Neuronal stem cell (in vitro differentiated cells): ENCODE measurements at regions not wholly inside any gene's neighbourhood (a gene's known extent, or its start where the extent isn't known, plus 50 kb on each side); places are given as distances from the start of the nearest gene placed in this dataset.

Experiments used
- DNase-seq: peaks from one replicate; pipeline ENCODE4 v3.0.0-alpha.2; 2013; ENCODE audit warnings: low spot score
- H2AFZ ChIP-seq: one replicate; pipeline ENCODE4 v1.6.1; 2013; ENCODE audit warnings: mild to moderate bottlenecking, low read length, inconsistent platforms
- H2AK5ac ChIP-seq: 2 replicates; pipeline ENCODE4 v1.6.1; 2013; ENCODE audit warnings: low read depth, mild to moderate bottlenecking, inconsistent platforms, low read length, moderate library complexity, mixed read lengths
- H2BK120ac ChIP-seq: 2 replicates; pipeline ENCODE4 v1.6.1; 2013; ENCODE audit warnings: low read depth, mild to moderate bottlenecking, inconsistent platforms, low read length, moderate library complexity, mixed read lengths
- H2BK12ac ChIP-seq: one replicate; pipeline ENCODE4 v1.6.1; 2013; ENCODE audit warnings: low read length, inconsistent platforms
- H2BK15ac ChIP-seq: 2 replicates; pipeline ENCODE4 v1.6.1; 2013; ENCODE audit warnings: mild to moderate bottlenecking, low read length, inconsistent platforms, mixed read lengths
- H2BK5ac ChIP-seq: one replicate; pipeline ENCODE4 v1.6.1; 2013; ENCODE audit warnings: inconsistent platforms, mild to moderate bottlenecking, low read length, moderate library complexity
- H3K14ac ChIP-seq: one replicate; pipeline ENCODE4 v1.6.1; 2013; ENCODE audit warnings: low read length, inconsistent platforms
- H3K18ac ChIP-seq: 2 replicates; pipeline ENCODE4 v1.6.1; 2013; ENCODE audit warnings: low read length, inconsistent platforms
- H3K23ac ChIP-seq: 2 replicates; pipeline ENCODE4 v1.6.1; 2013; ENCODE audit warnings: low read depth, mild to moderate bottlenecking, mixed read lengths, low read length, inconsistent platforms; ENCODE audit not compliant: poor library complexity
- H3K27ac ChIP-seq: replicated peaks from 3 replicates; pipeline ENCODE4 v1.5.1; 2013; ENCODE audit warnings: low read length, inconsistent platforms
- H3K27me3 ChIP-seq, 3 experiments: 2 replicates each; pipeline ENCODE4 v1.6.1; 2013; ENCODE audit warnings: low read length in 3 of 3, mild to moderate bottlenecking in 2 of 3, inconsistent platforms in 1 of 3, low read depth in 1 of 3, mixed read lengths in 1 of 3, moderate library complexity in 1 of 3; ENCODE audit not compliant: control insufficient read depth in 3 of 3, insufficient read depth in 3 of 3
- H3K36me3 ChIP-seq, 2 donors: replicated peaks in 1 of 2; 2 replicates each; pipeline ENCODE4 v1.6.1; 2013; ENCODE audit warnings: low read length in 2 of 2; ENCODE audit not compliant: control insufficient read depth in 2 of 2, insufficient read depth in 2 of 2
- H3K4ac ChIP-seq: 2 replicates; pipeline ENCODE4 v1.6.1; 2013; ENCODE audit warnings: inconsistent platforms, mild to moderate bottlenecking, low read length, moderate library complexity
- H3K4me1 ChIP-seq, 2 donors: 1 replicate in 1 of 2; 2 replicates in 1 of 2; pipeline ENCODE4 v1.6.1; 2013; ENCODE audit warnings: low read length in 2 of 2, low read depth in 1 of 2; ENCODE audit not compliant: control insufficient read depth in 2 of 2, insufficient read depth in 1 of 2
- H3K4me2 ChIP-seq: one replicate; pipeline ENCODE4 v1.6.1; 2013; ENCODE audit warnings: mild to moderate bottlenecking, low read length, inconsistent platforms; ENCODE audit not compliant: insufficient read depth, poor library complexity, severe bottlenecking
- H3K4me3 ChIP-seq, 2 donors: 2 replicates each; pipeline ENCODE4 v1.5.1; 2013; ENCODE audit warnings: low read length in 2 of 2, mild to moderate bottlenecking in 2 of 2, inconsistent platforms in 1 of 2, moderate library complexity in 1 of 2
- H3K79me1 ChIP-seq: one replicate; pipeline ENCODE4 v1.6.1; 2013; ENCODE audit warnings: low read depth, mild to moderate bottlenecking, inconsistent platforms, low read length, moderate library complexity
- H3K9ac ChIP-seq: one replicate; pipeline ENCODE4 v1.6.1; 2013; ENCODE audit warnings: mild to moderate bottlenecking, low read depth, low read length, inconsistent platforms; ENCODE audit not compliant: poor library complexity
- H3K9me3 ChIP-seq, 2 donors: replicated peaks in 1 of 2; 2 replicates each; pipeline versions ENCODE3 to v1.6.1; 2013; ENCODE audit warnings: low read length in 2 of 2, mild to moderate bottlenecking in 2 of 2, inconsistent platforms in 1 of 2, low read depth in 1 of 2, mixed read lengths in 1 of 2, moderate library complexity in 1 of 2; ENCODE audit not compliant: control insufficient read depth in 2 of 2, insufficient read depth in 1 of 2
- H4K8ac ChIP-seq: one replicate; pipeline ENCODE4 v1.6.1; 2013; ENCODE audit warnings: low read depth, mild to moderate bottlenecking, inconsistent platforms, low read length, moderate library complexity
- H4K91ac ChIP-seq: one replicate; pipeline ENCODE4 v1.6.1; 2013; ENCODE audit warnings: low read length, low read depth, mild to moderate bottlenecking, inconsistent platforms; ENCODE audit not compliant: poor library complexity
- WGBS, 2 donors: extraction: QIAGEN DNeasy Blood & Tissue Kit; methylation state at CpG; one replicate each; pipeline ENCODE4 v1.1.7; 2013; ENCODE audit warnings: missing lambda C conversion rate in 2 of 2, mixed read lengths in 1 of 2; ENCODE audit not compliant: insufficient read length in 2 of 2, insufficient replicate concordance in 1 of 2; ENCODE audit errors: extremely low coverage in 2 of 2; 5-methylcytosine and 5-hydroxymethylcytosine counted together

DNA sequence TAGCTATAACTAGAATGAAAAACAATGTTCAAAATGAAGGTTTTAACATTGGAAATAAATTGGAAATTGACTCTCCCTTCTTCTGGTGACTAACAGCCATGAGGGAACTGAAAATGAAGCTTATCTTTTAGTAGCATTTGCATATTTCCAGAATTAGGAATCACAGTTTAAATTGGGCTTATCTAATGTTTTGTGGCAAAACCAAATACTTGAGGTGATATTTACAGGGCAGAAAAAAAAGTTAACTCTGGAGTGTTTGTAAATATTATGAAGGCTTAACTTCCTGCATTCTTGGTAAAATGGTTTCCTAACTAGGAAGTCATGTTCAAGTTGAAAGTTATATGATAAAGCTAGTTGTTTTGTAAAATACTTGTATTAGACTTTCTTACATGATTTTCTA, 96.4 kb upstream of the SOX9 start:
- Histone ChIP-seq H2AFZ (no peak overlapping the region), H3K27ac (no peak overlapping the region), H3K4me3 (no peak overlapping the region), H4K91ac (no peak overlapping the region), H3K14ac (no peak overlapping the region), H2BK12ac (no peak overlapping the region), H2BK5ac (no peak overlapping the region), H3K9me3 (no peaks in the 10 kb centered on the region), H3K18ac (no peak overlapping the region), H3K23ac (no peak overlapping the region), H3K4ac (no peak overlapping the region), H3K4me1 (peaks cover 0 to 3% of the 10 kb centered on the region in 2 donors), H3K9ac (no peak overlapping the region), H2BK120ac (no peak overlapping the region), H3K27me3 (no peaks in the 10 kb centered on the region), H2BK15ac (no peak overlapping the region), H3K4me2 (no peak overlapping the region), H3K79me1 (no peaks in the 10 kb centered on the region), H2AK5ac (no peak overlapping the region), H3K36me3 (no peaks in the 10 kb centered on the region), H4K8ac (no peak overlapping the region)
- no peak for DNase-seq

DNA sequence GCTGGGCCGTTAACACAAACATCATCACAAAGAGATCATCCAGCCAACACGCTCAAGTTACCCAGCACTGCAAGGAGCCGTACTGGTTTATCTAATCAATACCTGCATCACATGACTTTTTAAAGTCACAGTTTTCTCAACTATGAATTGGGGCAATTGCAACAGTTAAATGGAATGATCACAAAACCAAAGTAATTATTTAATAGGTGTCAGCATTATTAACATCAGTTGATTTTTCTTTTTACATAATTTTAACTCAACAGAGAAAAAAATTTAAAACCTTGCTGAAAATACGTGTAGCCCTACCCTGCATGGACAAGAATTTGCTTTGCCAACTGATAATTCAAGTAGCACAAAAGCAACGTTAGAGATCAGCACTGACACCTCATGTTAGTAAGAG, 95.7 kb upstream of the SOX9 start:
- no peak overlapping the region for H3K27ac ChIP-seq
- no peak overlapping the region for H2BK120ac ChIP-seq
- no peak for DNase-seq
- no peak overlapping the region for H3K9ac ChIP-seq
- no peak overlapping the region for H4K8ac ChIP-seq
- no peak overlapping the region for H2BK15ac ChIP-seq
- H2BK5ac ChIP-seq = no peak overlapping the region
- H3K4me2 ChIP-seq = no peak overlapping the region
- H3K18ac ChIP-seq = no peak overlapping the region
- H3K4me3 ChIP-seq = no peak overlapping the region
- H2BK12ac ChIP-seq = no peak overlapping the region
- no peak overlapping the region for H2AK5ac ChIP-seq
- no peaks in the 10 kb centered on the region for H3K79me1 ChIP-seq
- peaks cover 0 to 5% of the 10 kb centered on the region in 2 donors for H3K4me1 ChIP-seq
- no peaks in the 10 kb centered on the region for H3K36me3 ChIP-seq
- no peak overlapping the region for H3K23ac ChIP-seq
- H3K9me3 ChIP-seq = no peaks in the 10 kb centered on the region
- H4K91ac ChIP-seq = no peak overlapping the region
- H3K14ac ChIP-seq = no peak overlapping the region
- no peaks in the 10 kb centered on the region for H3K27me3 ChIP-seq
- no peak overlapping the region for H2AFZ ChIP-seq
- H3K4ac ChIP-seq = no peak overlapping the region
- no CpG with 5 or more reads among the region's 5 CpGs for WGBS, 2 donors

DNA sequence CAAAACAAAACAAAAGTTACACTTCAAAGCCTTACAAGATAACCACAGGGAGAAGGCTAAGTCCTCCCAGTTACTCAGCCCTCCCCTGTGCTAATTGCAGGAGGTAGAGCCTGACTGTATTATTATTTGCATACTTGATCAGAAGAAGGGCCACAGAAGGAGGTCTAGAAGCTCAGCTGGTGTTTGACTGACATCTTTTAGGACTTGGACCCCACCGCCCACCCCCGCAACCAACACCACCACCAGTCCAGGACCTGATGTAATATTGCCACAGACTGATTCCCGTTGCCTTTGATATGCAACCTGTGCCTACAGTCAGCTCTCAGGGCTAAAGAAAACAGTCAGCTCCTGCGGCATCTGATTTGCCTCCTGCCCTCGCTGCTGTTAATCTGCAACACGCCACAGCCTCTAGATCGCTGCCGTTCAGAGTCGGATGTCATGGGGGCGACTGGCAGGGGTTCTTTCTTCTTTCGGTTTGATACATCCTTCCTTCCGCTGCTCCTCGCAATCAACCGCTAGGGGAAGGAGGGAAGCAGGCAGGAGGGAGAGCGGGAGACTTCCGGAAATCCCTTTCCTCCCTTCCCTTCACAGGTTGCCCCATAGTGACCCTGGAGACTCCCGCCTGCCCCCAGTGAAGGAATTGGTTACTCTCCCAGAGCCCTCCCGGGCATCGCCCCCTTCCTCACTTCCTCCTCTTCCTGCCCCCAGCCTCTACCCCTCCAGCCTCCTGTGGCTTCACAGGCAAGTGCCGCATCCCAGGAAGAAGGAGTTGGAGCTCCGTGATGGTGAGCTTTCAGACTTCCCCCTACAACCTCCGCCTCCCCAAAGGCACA, 90.5 kb upstream of the SOX9 start:
- Histone ChIP-seq H3K18ac (peak overlapping the region; percentile 81), H2BK12ac (no peak overlapping the region), H3K79me1 (no peaks in the 10 kb centered on the region), H4K91ac (no peak overlapping the region), H3K14ac (no peak overlapping the region), H3K4me1 (peaks cover 0 to 19% of the 10 kb centered on the region in 2 donors), H3K9ac (no peak overlapping the region), H4K8ac (no peak overlapping the region), H3K4ac (no peak overlapping the region), H2AFZ (peak overlapping the region; percentile 95), H3K36me3 (no peaks in the 10 kb centered on the region), H2BK5ac (no peak overlapping the region), H3K4me2 (peak overlapping the region; percentile 58), H3K23ac (no peak overlapping the region), H3K27me3 (no peaks in the 10 kb centered on the region), H3K27ac (peak overlapping the region; percentile 77), H3K9me3 (no peaks in the 10 kb centered on the region), H2BK15ac (no peak overlapping the region), H2AK5ac (no peak overlapping the region), H2BK120ac (no peak overlapping the region), H3K4me3 (peak overlapping the region; percentile 36 to 52)
- peak; percentile 45 for DNase-seq
- no CpG with 5 or more reads among the region's 22 CpGs for WGBS, 2 donors

DNA sequence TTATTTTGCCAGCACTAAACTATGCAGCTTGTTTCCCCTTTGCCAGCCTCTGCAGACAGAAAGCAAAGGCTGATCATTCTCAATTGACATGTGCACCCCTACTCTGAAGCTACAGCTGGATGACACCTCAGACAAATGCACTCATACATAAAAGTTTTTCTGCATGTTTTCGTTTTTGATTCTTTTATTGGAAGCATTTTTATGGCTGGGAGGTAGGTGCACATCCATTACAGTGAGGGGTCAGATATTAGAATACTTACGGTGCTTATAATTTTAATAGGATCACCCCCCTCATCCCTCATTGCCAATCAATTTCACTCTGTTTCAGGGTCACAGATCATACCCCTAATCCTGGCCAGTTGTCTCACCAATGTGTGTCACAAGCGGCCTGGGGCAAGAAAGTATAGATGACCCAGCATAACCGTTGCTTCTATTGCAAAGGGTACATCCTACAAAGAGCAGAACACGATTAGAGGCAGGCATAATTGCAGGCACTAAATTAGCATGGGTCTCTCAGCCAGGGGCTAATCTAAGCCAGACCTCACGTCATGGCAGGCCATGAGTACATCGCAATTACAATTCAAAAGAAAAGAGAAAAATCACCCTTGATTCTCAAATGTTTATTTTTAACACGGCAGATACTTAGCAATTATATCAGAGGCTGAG, 89.5 kb upstream of the SOX9 start:
- Histone ChIP-seq H3K27me3 (no peaks in the 10 kb centered on the region), H3K36me3 (no peaks in the 10 kb centered on the region), H2AK5ac (no peak overlapping the region), H3K4me1 (peaks cover 0 to 19% of the 10 kb centered on the region in 2 donors), H3K4ac (no peak overlapping the region), H3K23ac (no peak overlapping the region), H2AFZ (peak overlapping the region; percentile 95), H3K79me1 (no peaks in the 10 kb centered on the region), H3K27ac (no peak overlapping the region), H3K4me2 (no peak overlapping the region), H4K8ac (no peak overlapping the region), H2BK12ac (no peak overlapping the region), H3K9me3 (no peaks in the 10 kb centered on the region), H2BK5ac (no peak overlapping the region), H3K18ac (no peak overlapping the region), H2BK15ac (peak overlapping the region; percentile 38), H2BK120ac (no peak overlapping the region), H3K4me3 (no peak overlapping the region), H3K9ac (peak overlapping the region; percentile 8), H3K14ac (no peak overlapping the region), H4K91ac (no peak overlapping the region)
- DNase-seq = no peak
- WGBS, 2 donors = no CpG with 5 or more reads among the region's 8 CpGs
